Activated naive CD4-positive, alpha-beta T cell treated with anti-CD3 and anti-CD28 coated beads, Interleukin-2, amount 10 ng/mL, durations not matched to agents 7 days and 5 days (primary cell): ENCODE measurements at regions not wholly inside any gene's neighbourhood (a gene's known extent, or its start where the extent isn't known, plus 50 kb on each side); places are given as distances from the start of the nearest gene placed in this dataset.

Experiments used
- CTCF ChIA-PET: fragments of 350-600 bp; sonication (Branson Sonifier 250); formaldehyde crosslinking; loops from one replicate; lab custom pipeline; 2021; ENCODE audit warnings: antibody characterized with exemption; lab: Charles Lee
- DNase-seq: peaks from one replicate; pipeline ENCODE4 v3.0.0-alpha.2; 2020
- H3K27ac Mint-ChIP-seq: one replicate; pipeline ENCODE4 v1.8.0; 2021; ENCODE audit warnings: mild to moderate bottlenecking, moderate library complexity, mixed read lengths
- H3K27me3 Mint-ChIP-seq: one replicate; pipeline ENCODE4 v1.8.0; 2021; ENCODE audit warnings: mild to moderate bottlenecking, mixed read lengths
- H3K36me3 Mint-ChIP-seq: one replicate; pipeline ENCODE4 v1.8.0; 2021; ENCODE audit warnings: mixed read lengths
- H3K4me1 Mint-ChIP-seq: one replicate; pipeline ENCODE4 v1.8.0; 2021; ENCODE audit warnings: mixed read lengths
- H3K4me3 Mint-ChIP-seq: one replicate; pipeline ENCODE4 v1.8.0; 2021; ENCODE audit warnings: mild to moderate bottlenecking, moderate library complexity, mixed read lengths
- H3K9me3 Mint-ChIP-seq: one replicate; pipeline ENCODE4 v1.8.0; 2021; ENCODE audit warnings: mixed read lengths

DNA sequence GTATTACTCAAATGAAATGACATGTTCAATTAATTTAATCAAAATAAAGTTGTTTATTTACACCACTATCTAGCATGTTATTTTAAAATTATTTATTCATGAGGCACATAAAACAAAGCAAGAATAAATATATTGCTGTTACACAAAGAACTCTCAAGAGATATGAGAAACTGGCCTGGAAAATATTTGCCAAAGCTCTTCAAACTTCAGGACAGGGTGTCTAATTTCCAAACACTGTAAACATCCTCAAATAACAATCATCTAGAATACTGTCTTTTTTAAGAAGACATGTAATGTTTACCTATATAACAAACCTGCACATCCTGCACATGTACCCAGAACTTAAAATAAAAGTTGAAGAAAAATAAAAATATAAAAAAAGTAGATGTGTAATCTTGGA is 876.6 kb downstream of the TUSC7 start:
- Mint-ChIP-seq H3K4me3 (no peak overlapping the region), H3K4me1 (no peaks in the 10 kb centered on the region), H3K27me3 (no peaks in the 10 kb centered on the region), H3K9me3 (no peaks in the 10 kb centered on the region), H3K36me3 (no peaks in the 10 kb centered on the region), H3K27ac (no peak overlapping the region)
- DNase-seq, result no peak
- CTCF ChIA-PET, result no interaction called here

- Mint-ChIP-seq H3K36me3 (no peaks in the 10 kb centered on the region), H3K4me1 (no peaks in the 10 kb centered on the region), H3K4me3 (no peak overlapping the region), H3K27me3 (no peaks in the 10 kb centered on the region), H3K27ac (no peak overlapping the region), H3K9me3 (no peaks in the 10 kb centered on the region)
- DNase-seq, result no peak
- CTCF ChIA-PET, result no interaction called here
Measured at GRCh38 chr3:117587416-117587815, 877.8 kb downstream of the TUSC7 start.

DNA sequence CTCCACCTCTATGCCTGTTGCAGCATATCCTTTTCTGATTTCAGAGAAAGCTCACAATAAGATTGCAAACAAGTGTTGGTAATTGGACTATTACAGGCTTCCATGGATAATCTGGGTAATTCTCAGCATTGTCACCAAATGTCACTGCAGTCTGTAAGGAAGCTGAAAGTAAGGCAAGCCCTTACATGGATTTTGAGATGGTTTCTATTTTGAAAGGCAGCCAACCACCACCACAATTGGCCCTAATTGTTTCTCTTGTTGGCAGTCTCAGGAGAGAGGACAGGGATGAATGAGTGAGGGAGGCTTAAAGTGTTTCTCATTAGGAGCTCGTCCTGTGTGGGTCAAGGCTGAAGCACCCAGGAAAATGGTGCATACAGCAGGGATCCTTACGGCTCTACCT is 879.9 kb downstream of the TUSC7 start:
- no peak for DNase-seq
- Mint-ChIP-seq H3K4me3 (no peak overlapping the region), H3K9me3 (no peaks in the 10 kb centered on the region), H3K27ac (no peak overlapping the region), H3K27me3 (no peaks in the 10 kb centered on the region), H3K4me1 (no peaks in the 10 kb centered on the region), H3K36me3 (no peaks in the 10 kb centered on the region)
- CTCF ChIA-PET, result no interaction called here

GRCh38 chr3:117595615-117596014 is 886.0 kb downstream of the TUSC7 start:
- no peak overlapping the region for H3K27ac Mint-ChIP-seq
- H3K27me3 Mint-ChIP-seq, result no peaks in the 10 kb centered on the region
- no peaks in the 10 kb centered on the region for H3K9me3 Mint-ChIP-seq
- DNase-seq, result no peak
- CTCF ChIA-PET, result no interaction called here
- H3K36me3 Mint-ChIP-seq, result no peaks in the 10 kb centered on the region
- H3K4me3 Mint-ChIP-seq, result no peak overlapping the region
- no peaks in the 10 kb centered on the region for H3K4me1 Mint-ChIP-seq

DNA sequence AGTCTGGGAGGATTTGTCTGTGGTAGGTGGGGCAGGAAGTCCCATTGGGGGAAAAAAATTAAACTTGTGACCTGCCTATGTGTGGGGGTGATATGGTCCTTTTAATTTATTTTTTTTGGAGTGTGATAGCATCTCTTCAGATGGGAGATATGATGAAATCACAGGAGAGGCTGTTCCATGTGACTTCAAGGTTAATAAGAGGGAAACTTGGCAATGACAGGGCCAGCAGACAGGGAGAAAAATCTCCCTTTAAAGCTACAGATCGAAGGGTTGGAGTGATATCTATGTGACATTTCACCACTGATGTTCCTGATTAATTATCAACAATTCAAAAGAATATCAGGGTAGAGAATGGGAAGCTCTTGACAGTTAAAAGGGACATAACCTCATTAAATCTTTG is 886.9 kb downstream of the TUSC7 start:
- no peak overlapping the region for H3K27ac Mint-ChIP-seq
- H3K4me1 Mint-ChIP-seq, result no peaks in the 10 kb centered on the region
- no peaks in the 10 kb centered on the region for H3K27me3 Mint-ChIP-seq
- CTCF ChIA-PET, result no interaction called here
- DNase-seq, result no peak
- no peaks in the 10 kb centered on the region for H3K36me3 Mint-ChIP-seq
- H3K4me3 Mint-ChIP-seq, result no peak overlapping the region
- H3K9me3 Mint-ChIP-seq, result no peaks in the 10 kb centered on the region

DNA sequence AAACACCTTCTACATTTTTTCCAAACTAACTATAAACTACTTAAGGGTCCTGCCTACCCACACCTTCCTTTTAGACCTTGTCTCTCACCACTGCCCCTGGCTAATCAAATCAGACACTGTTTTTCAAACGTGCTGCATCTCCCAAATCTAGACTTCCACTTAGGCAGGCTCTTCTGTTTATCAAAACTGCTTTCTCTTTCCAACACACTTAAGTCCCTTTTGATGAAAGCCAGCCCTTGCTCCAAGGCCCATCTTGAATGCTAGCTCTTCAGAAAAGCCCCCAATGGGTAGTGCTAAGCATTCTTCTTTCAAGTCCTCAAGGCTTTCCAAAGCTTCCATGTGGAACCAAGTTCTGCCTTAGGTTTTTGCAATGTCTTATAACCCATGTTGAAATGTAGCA is 888.3 kb downstream of the TUSC7 start:
- Mint-ChIP-seq H3K9me3 (no peaks in the 10 kb centered on the region), H3K36me3 (no peaks in the 10 kb centered on the region), H3K4me3 (no peak overlapping the region), H3K27ac (no peak overlapping the region), H3K4me1 (no peaks in the 10 kb centered on the region), H3K27me3 (no peaks in the 10 kb centered on the region)
- CTCF ChIA-PET, result no interaction called here
- DNase-seq, result no peak

DNA sequence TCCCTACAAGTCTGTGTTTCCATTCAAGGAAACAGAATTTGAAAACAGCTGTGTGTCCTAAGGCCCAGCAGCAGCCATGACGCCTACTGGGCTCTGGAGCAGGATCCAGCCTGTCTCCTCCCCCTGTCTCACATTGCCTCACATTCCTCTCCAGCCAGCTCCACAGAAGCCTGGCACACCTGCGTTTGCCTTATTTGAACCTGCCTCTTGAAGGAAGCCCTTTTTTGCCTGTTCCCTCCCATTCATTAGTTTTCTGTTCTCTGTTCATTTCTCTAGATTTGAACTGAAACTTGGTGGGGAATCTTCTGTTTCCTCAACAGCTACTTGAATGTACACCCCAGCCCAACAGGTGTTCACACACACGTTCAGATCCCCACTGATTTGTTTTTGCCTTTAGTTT is 890.5 kb downstream of the TUSC7 start:
- H3K36me3 Mint-ChIP-seq, result no peaks in the 10 kb centered on the region
- no peaks in the 10 kb centered on the region for H3K27me3 Mint-ChIP-seq
- H3K9me3 Mint-ChIP-seq, result no peaks in the 10 kb centered on the region
- H3K4me1 Mint-ChIP-seq, result no peaks in the 10 kb centered on the region
- DNase-seq, result no peak
- no peak overlapping the region for H3K27ac Mint-ChIP-seq
- CTCF ChIA-PET, result no interaction called here
- no peak overlapping the region for H3K4me3 Mint-ChIP-seq

DNA sequence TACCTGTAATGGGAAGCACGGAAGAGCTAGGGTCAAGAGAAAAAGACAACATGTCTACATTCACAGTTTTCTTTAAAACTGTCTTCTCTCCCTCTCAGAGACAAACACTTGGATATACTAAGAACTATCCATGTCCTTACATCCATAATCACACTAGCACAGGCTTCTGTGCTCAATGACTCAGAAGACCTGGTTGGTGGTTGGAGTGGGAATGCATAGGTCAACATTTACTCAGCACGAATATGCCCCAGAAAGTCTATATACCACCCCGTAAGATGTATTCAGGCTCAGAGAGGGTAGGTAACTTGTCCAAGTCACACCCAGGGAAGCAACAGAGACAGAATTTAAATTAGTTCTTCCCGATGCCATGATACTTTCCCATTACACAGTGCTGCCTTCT is 891.1 kb downstream of the TUSC7 start:
- Mint-ChIP-seq H3K4me3 (no peak overlapping the region), H3K27me3 (no peaks in the 10 kb centered on the region), H3K4me1 (no peaks in the 10 kb centered on the region), H3K36me3 (no peaks in the 10 kb centered on the region), H3K27ac (no peak overlapping the region), H3K9me3 (no peaks in the 10 kb centered on the region)
- CTCF ChIA-PET, result no interaction called here
- no peak for DNase-seq

- Mint-ChIP-seq H3K27me3 (no peaks in the 10 kb centered on the region), H3K4me1 (no peaks in the 10 kb centered on the region), H3K27ac (no peak overlapping the region), H3K36me3 (no peaks in the 10 kb centered on the region), H3K4me3 (no peak overlapping the region), H3K9me3 (no peaks in the 10 kb centered on the region)
- DNase-seq, result no peak
- CTCF ChIA-PET, result no interaction called here
Measured at GRCh38 chr3:117602058-117602644, 892.6 kb downstream of the TUSC7 start.

DNA sequence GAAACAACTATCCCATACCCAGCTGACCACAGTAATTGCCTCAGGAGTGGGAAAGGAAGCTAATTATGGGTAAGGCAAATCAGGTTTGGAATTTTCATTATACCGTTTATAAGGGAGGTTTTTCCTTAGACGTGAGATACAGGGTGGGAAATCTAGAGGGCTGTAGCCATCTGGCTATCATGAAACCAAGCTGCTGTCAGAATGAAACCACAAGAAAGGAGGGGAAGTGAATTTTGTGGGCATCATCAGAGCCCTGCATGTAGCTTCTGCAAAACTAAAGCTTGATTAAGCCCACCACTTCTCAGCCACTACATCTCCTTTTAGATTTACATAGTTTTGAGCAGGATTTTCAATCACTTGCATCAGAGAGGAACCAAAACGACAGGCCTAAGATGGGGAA is 893.5 kb downstream of the TUSC7 start:
- Mint-ChIP-seq H3K4me3 (no peak overlapping the region), H3K9me3 (no peaks in the 10 kb centered on the region), H3K4me1 (no peaks in the 10 kb centered on the region), H3K27me3 (no peaks in the 10 kb centered on the region), H3K36me3 (no peaks in the 10 kb centered on the region), H3K27ac (no peak overlapping the region)
- CTCF ChIA-PET, result no interaction called here
- DNase-seq, result no peak

GRCh38 chr3:117606866-117607265 is 897.3 kb downstream of the TUSC7 start:
- Mint-ChIP-seq H3K4me3 (no peak overlapping the region), H3K27me3 (no peaks in the 10 kb centered on the region), H3K4me1 (no peaks in the 10 kb centered on the region), H3K27ac (no peak overlapping the region), H3K9me3 (peaks cover 4% of the 10 kb centered on the region), H3K36me3 (no peaks in the 10 kb centered on the region)
- CTCF ChIA-PET, result no interaction called here
- DNase-seq, result no peak

DNA sequence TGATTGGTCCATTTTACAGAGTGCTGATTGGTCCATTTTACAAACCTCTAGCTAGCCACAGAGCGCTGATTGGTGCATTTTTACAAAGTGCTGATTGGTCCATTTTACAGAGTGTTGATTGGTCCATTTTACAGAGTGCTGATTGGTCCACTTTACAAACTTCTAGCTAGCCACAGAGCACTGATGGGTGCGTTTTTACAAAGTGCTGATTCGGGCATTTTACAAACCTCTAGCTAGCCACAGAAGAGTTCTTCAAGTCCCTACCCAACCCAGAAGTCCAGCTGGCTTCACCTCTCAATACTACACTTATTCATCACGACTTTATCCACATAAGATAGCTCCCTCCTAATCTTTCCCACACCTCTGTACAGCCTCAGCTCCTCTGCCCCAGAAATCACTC is 899.8 kb downstream of the TUSC7 start:
- CTCF ChIA-PET, result no interaction called here
- DNase-seq, result no peak
- H3K4me3 Mint-ChIP-seq, result no peak overlapping the region
- no peaks in the 10 kb centered on the region for H3K36me3 Mint-ChIP-seq
- H3K4me1 Mint-ChIP-seq, result no peaks in the 10 kb centered on the region
- no peak overlapping the region for H3K27ac Mint-ChIP-seq
- H3K9me3 Mint-ChIP-seq, result peaks cover 4% of the 10 kb centered on the region
- H3K27me3 Mint-ChIP-seq, result no peaks in the 10 kb centered on the region

DNA sequence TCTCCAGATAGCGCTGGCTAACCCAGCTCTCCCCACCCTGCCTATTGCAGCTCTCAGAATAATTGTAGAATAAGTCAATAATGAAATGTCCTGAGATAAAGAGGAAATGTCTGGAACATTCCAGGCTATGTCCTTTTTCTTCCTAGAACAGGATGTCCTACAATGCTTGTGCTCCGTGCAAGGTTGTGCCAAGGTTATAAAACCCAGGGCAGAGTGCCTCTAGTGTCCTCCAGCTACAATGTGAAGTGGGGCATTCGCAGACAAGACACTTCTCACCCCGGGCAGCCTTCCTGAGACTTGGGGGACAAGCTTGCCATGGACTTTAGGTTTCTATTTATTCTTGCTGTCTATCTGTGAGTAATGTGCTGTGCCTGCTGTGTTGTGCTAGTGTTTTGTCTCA is 900.6 kb downstream of the TUSC7 start:
- Mint-ChIP-seq H3K27me3 (no peaks in the 10 kb centered on the region), H3K9me3 (peaks cover 4% of the 10 kb centered on the region), H3K27ac (no peak overlapping the region), H3K36me3 (no peaks in the 10 kb centered on the region), H3K4me3 (no peak overlapping the region), H3K4me1 (no peaks in the 10 kb centered on the region)
- no peak for DNase-seq
- CTCF ChIA-PET, result no interaction called here

DNA sequence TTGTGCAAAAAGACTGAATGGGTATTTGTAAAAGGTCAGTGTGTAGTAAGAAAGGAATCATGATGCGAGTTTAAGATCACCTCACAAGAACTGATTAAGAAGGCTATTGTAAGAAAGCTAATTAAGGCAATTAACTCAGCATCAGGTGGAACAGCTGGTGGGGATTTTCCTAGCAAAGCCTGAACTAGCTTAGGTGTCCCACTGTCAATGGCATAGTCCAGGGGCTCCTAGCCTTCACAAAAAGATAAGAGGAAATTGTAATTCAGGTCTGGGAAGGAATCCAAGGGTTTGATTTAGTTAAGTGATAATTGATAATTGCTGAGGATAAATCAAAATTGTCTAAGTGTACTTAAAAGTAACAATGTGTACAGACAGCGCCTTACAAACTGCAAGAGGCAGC is 901.6 kb downstream of the TUSC7 start:
- no peak overlapping the region for H3K27ac Mint-ChIP-seq
- H3K27me3 Mint-ChIP-seq, result no peaks in the 10 kb centered on the region
- no peaks in the 10 kb centered on the region for H3K36me3 Mint-ChIP-seq
- CTCF ChIA-PET, result no interaction called here
- no peaks in the 10 kb centered on the region for H3K4me1 Mint-ChIP-seq
- peaks cover 4% of the 10 kb centered on the region for H3K9me3 Mint-ChIP-seq
- no peak overlapping the region for H3K4me3 Mint-ChIP-seq
- no peak for DNase-seq

GRCh38 chr3:117616227-117616626 is 906.6 kb downstream of the TUSC7 start:
- Mint-ChIP-seq H3K9me3 (peaks cover 1% of the 10 kb centered on the region), H3K4me1 (no peaks in the 10 kb centered on the region), H3K27me3 (no peaks in the 10 kb centered on the region), H3K27ac (no peak overlapping the region), H3K36me3 (no peaks in the 10 kb centered on the region), H3K4me3 (no peak overlapping the region)
- CTCF ChIA-PET, result no interaction called here
- DNase-seq, result no peak

DNA sequence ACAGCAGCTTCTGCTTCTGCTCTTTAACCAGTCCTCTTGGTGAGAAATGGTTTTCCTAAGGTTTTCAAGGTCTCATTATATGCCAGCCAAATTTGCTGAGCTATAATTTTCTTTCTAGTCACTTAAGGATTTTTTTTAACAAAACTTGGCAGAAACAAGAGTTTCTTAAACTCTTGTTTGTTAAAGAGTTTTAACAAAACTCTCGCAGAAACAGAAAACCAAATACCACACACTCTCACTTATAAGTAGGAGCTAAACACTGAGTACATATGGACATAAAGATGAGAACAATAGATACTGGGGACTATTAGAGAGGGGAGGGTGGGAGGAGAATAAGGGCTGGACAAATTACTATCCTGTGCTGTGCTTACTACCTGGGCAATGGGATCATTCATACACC is 908.3 kb downstream of the TUSC7 start:
- CTCF ChIA-PET, result no interaction called here
- Mint-ChIP-seq H3K4me1 (no peaks in the 10 kb centered on the region), H3K4me3 (no peak overlapping the region), H3K36me3 (no peaks in the 10 kb centered on the region), H3K9me3 (peaks cover 1% of the 10 kb centered on the region), H3K27ac (no peak overlapping the region), H3K27me3 (no peaks in the 10 kb centered on the region)
- no peak for DNase-seq
